Neural cell (in vitro differentiated cells): ENCODE measurements at regions not wholly inside any gene's neighbourhood (a gene's known extent, or its start where the extent isn't known, plus 50 kb on each side); places are given as distances from the start of the nearest gene placed in this dataset.

ENCODE experiments used
- H2AFZ ChIP-seq: fragments of 200-600, 300-800 bp; sonication (generic), shearing (Covaris generic); 2 replicates; pipeline ENCODE4 v1.6.0; 2014; ENCODE audit warnings: low read depth, mild to moderate bottlenecking, antibody characterized with exemption, low read length, moderate library complexity
- H3F3A ChIP-seq: fragments of 200-600 bp; shearing (Covaris generic); 2 replicates; pipeline ENCODE4 v1.6.1; 2016; ENCODE audit warnings: mild to moderate bottlenecking, moderate library complexity, mixed read lengths, antibody characterized with exemption, low read length; ENCODE audit not compliant: insufficient read depth, poor library complexity, severe bottlenecking
- H3K27ac ChIP-seq: fragments of 200-600, 300-800 bp; sonication (generic), shearing (Covaris generic); 2 replicates; pipeline ENCODE4 v1.5.1; 2014; ENCODE audit warnings: mild to moderate bottlenecking, low read length, moderate library complexity
- H3K27me3 ChIP-seq: fragments of 300-800, 200-600 bp; sonication (generic), shearing (Covaris generic); 2 replicates; pipeline ENCODE4 v1.6.0; 2014; ENCODE audit warnings: mild to moderate bottlenecking, low read depth, low read length, moderate library complexity; ENCODE audit not compliant: insufficient read depth
- H3K36me3 ChIP-seq: fragments of 300-800, 200-600 bp; sonication (generic), shearing (Covaris generic); 2 replicates; pipeline ENCODE4 v1.5.1; 2014; ENCODE audit warnings: mild to moderate bottlenecking, antibody characterized with exemption, low read length, moderate library complexity; ENCODE audit not compliant: insufficient read depth
- H3K4me2 ChIP-seq: fragments of 300-800, 200-600 bp; sonication (generic), shearing (Covaris generic); 2 replicates; pipeline ENCODE4 v1.6.0; 2014; ENCODE audit warnings: mild to moderate bottlenecking, low read length
- H3K4me3 ChIP-seq: fragments of 300-800, 200-600 bp; sonication (generic), shearing (Covaris generic); 2 replicates; pipeline ENCODE4 v1.5.1; 2014; ENCODE audit warnings: mild to moderate bottlenecking, low read length, moderate library complexity
- H3K79me2 ChIP-seq: fragments of 200-600 bp; shearing (Covaris generic); replicated peaks from 2 replicates; pipeline ENCODE4 v1.6.0; 2014; ENCODE audit warnings: mild to moderate bottlenecking, low read length, moderate library complexity; ENCODE audit not compliant: insufficient read depth
- H3K9ac ChIP-seq: fragments of 300-800, 200-600 bp; sonication (generic), shearing (Covaris generic); 2 replicates; pipeline ENCODE4 v1.6.1; 2016; ENCODE audit warnings: mild to moderate bottlenecking, low read length, mixed read lengths
- H3K9me2 ChIP-seq: fragments of 200-600 bp; shearing (Covaris generic); 2 replicates; pipeline ENCODE4 v1.6.1; 2016; ENCODE audit warnings: mild to moderate bottlenecking, low read length, mixed read lengths; ENCODE audit not compliant: insufficient read depth
- H3K9me3 ChIP-seq: fragments of 200-600, 300-800 bp; sonication (generic), shearing (Covaris generic); 2 replicates; pipeline ENCODE4 v1.6.1; 2016; ENCODE audit warnings: mild to moderate bottlenecking, mixed run types, low read length, moderate library complexity, mixed read lengths
- H4K20me1 ChIP-seq: fragments of 200-600 bp; shearing (Covaris generic); 2 replicates; pipeline ENCODE4 v1.6.1; 2016; ENCODE audit warnings: mild to moderate bottlenecking, mixed run types; ENCODE audit not compliant: insufficient read depth
- CTCF ChIP-seq: fragments of 450-650 bp; IDR thresholded peaks from 2 replicates; pipeline ENCODE4 v1.5.1; 2014; ENCODE audit warnings: antibody characterized with exemption, mild to moderate bottlenecking, moderate library complexity; ENCODE audit not compliant: poor library complexity, severe bottlenecking
- EP300 ChIP-seq: fragments of 450-650 bp; conservative IDR thresholded peaks from 2 replicates; pipeline ENCODE4 v1.6.1; 2014; ENCODE audit warnings: antibody characterized with exemption, mild to moderate bottlenecking, moderate library complexity; ENCODE audit not compliant: poor library complexity, severe bottlenecking
- EZH2 ChIP-seq: fragments of 200-600, 300-800 bp; shearing (Covaris generic), sonication (generic); IDR thresholded peaks from 2 replicates; pipeline ENCODE4 v1.6.1; 2014; ENCODE audit warnings: antibody characterized with exemption, low read length, borderline replicate concordance, mild to moderate bottlenecking; ENCODE audit not compliant: insufficient read depth, poor library complexity, severe bottlenecking
- MXI1 ChIP-seq: fragments of 450-650 bp; conservative IDR thresholded peaks from 2 replicates; pipeline ENCODE4 v1.6.1; 2014; ENCODE audit warnings: antibody characterized with exemption, mild to moderate bottlenecking; ENCODE audit not compliant: poor library complexity, severe bottlenecking
- POLR2AphosphoS5 ChIP-seq: IDR thresholded peaks from 2 replicates; pipeline ENCODE4 v1.6.1; 2012
- RAD21 ChIP-seq: fragments of 450-650 bp; conservative IDR thresholded peaks from 2 replicates; pipeline ENCODE4 v1.6.1; 2014; ENCODE audit warnings: antibody characterized with exemption, mild to moderate bottlenecking, moderate library complexity
- REST ChIP-seq: IDR thresholded peaks from 2 replicates; pipeline ENCODE4 v1.6.1; 2012; ENCODE audit warnings: borderline replicate concordance
- SMC3 ChIP-seq: fragments of 450-650 bp; conservative IDR thresholded peaks from 2 replicates; pipeline ENCODE4 v1.6.1; 2014; ENCODE audit warnings: antibody characterized with exemption, mild to moderate bottlenecking, moderate library complexity; ENCODE audit not compliant: poor library complexity
- TAF1 ChIP-seq: IDR thresholded peaks from 2 replicates; pipeline ENCODE4 v1.6.1; 2012; ENCODE audit warnings: low read depth

GRCh38 chr4:126097155-126097799, 782.5 kb downstream of the FAT4 start:
- Histone ChIP-seq H3K4me2 (no peak overlapping the region), H3K79me2 (no peaks in the 10 kb centered on the region), H3K36me3 (no peaks in the 10 kb centered on the region), H3K9ac (no peak overlapping the region), H4K20me1 (no peaks in the 10 kb centered on the region), H3K9me3 (no peaks in the 10 kb centered on the region), H3K4me3 (no peak overlapping the region), H2AFZ (no peak overlapping the region), H3K9me2 (no peaks in the 10 kb centered on the region), H3K27me3 (no peaks in the 10 kb centered on the region), H3K27ac (no peak overlapping the region), H3F3A (no peaks in the 10 kb centered on the region)
- no peak for TF ChIP-seq REST
- no peak for TF ChIP-seq EZH2
- TF ChIP-seq POLR2AphosphoS5 = no peak
- no peak for TF ChIP-seq SMC3
- TF ChIP-seq CTCF = no peak
- TF ChIP-seq RAD21 = no peak

GRCh38 chr4:126106658-126107057, 791.9 kb downstream of the FAT4 start:
- H2AFZ ChIP-seq = no peak overlapping the region
- no peaks in the 10 kb centered on the region for H3F3A ChIP-seq
- no peaks in the 10 kb centered on the region for H3K9me3 ChIP-seq
- no peak for TF ChIP-seq SMC3
- no peak for TF ChIP-seq TAF1
- no peak for TF ChIP-seq EP300
- TF ChIP-seq RAD21 = no peak
- no peak for TF ChIP-seq POLR2AphosphoS5
- TF ChIP-seq MXI1 = no peak
- no peak for TF ChIP-seq CTCF
- no peak for TF ChIP-seq EZH2
- TF ChIP-seq REST = no peak
- no peaks in the 10 kb centered on the region for H3K36me3 ChIP-seq
- no peak overlapping the region for H3K4me3 ChIP-seq
- H3K9me2 ChIP-seq = no peaks in the 10 kb centered on the region
- H3K4me2 ChIP-seq = no peak overlapping the region
- H4K20me1 ChIP-seq = no peaks in the 10 kb centered on the region
- H3K27me3 ChIP-seq = no peaks in the 10 kb centered on the region
- no peaks in the 10 kb centered on the region for H3K79me2 ChIP-seq
- H3K9ac ChIP-seq = no peak overlapping the region
- no peak overlapping the region for H3K27ac ChIP-seq
